AG10803 (cell line): ENCODE measurements at regions not wholly inside any gene's neighbourhood (a gene's known extent, or its start where the extent isn't known, plus 50 kb on each side); places are given as distances from the start of the nearest gene placed in this dataset.

ENCODE experiments used
- DNase-seq: peaks from one replicate; pipeline ENCODE4 v3.0.0; 2010; ENCODE audit warnings: low read depth
- H3K4me3 ChIP-seq: 2 replicates; pipeline ENCODE4 v1.5.1; 2011; ENCODE audit warnings: mild to moderate bottlenecking, low read length, control low read depth
- CTCF ChIP-seq: conservative IDR thresholded peaks from 2 replicates; pipeline ENCODE4 v1.5.1; 2011; ENCODE audit warnings: mild to moderate bottlenecking, low read length, control low read depth, inconsistent platforms

GRCh38 chr13:61706899-61707298, 291.2 kb upstream of the PCDH20 start:
- no peak overlapping the region for H3K4me3 ChIP-seq
- TF ChIP-seq CTCF: no peak
- no peak for DNase-seq

- DNase-seq: no peak
- TF ChIP-seq CTCF: no peak
- no peak overlapping the region for H3K4me3 ChIP-seq
These were observed 285.0 kb upstream of the PCDH20 start for GRCh38 chr13:61700620-61701019.

GRCh38 chr13:61700181-61700580, 284.5 kb upstream of the PCDH20 start:
- no peak for TF ChIP-seq CTCF
- DNase-seq: no peak
- no peak overlapping the region for H3K4me3 ChIP-seq

GRCh38 chr13:61696676-61697075, 281.0 kb upstream of the PCDH20 start:
- no peak for DNase-seq
- no peak for TF ChIP-seq CTCF
- no peak overlapping the region for H3K4me3 ChIP-seq

GRCh38 chr13:61695147-61695546, 279.5 kb upstream of the PCDH20 start:
- no peak for DNase-seq
- TF ChIP-seq CTCF: no peak
- no peak overlapping the region for H3K4me3 ChIP-seq

GRCh38 chr13:61692691-61693090, 277.0 kb upstream of the PCDH20 start:
- H3K4me3 ChIP-seq: no peak overlapping the region
- DNase-seq: no peak
- TF ChIP-seq CTCF: no peak

GRCh38 chr13:61685682-61686012, 270.0 kb upstream of the PCDH20 start:
- no peak for DNase-seq
- no peak for TF ChIP-seq CTCF
- no peak overlapping the region for H3K4me3 ChIP-seq
